ENCODE measurements at regions not wholly inside any gene's neighbourhood (a gene's known extent, or its start where the extent isn't known, plus 50 kb on each side); places are given as distances from the start of the nearest gene placed in this dataset.

GRCh38 chr1:219347921-219348391 lies 174.3 kb downstream of the LYPLAL1 start:
- H3K4me3 ChIP-seq (ENCODE audit: low read depth in 1 of 2, low read length in 1 of 2), result no peak overlapping the region
- TF ChIP-seq CTCF (IDR thresholded peaks at IDR 0.05), result no peak
- H3K36me3 ChIP-seq, result no peaks in the 10 kb centered on the region

DNA sequence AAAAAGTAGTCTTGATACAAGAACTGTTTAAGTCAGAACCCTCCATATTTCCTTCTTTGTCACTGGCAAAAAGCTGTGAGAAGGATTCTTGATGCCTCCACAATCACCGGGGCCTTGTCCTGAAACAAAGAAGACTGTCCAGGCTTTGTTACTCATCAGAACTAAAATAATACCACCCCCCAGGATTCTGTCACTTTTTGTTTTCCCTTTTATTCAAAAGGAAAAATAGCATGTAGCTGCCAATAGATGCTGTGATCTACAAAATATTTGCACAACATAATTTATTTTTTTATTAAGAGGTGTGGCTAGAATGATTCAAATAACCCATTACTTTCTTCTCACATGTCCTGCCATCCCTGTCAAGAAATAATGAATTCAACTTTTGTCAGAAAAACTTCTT lies 173.7 kb downstream of the LYPLAL1 start:
- Histone ChIP-seq H3K27me3 (no peaks in the 10 kb centered on the region), H3K36me3 (no peaks in the 10 kb centered on the region), H3K4me1 (ENCODE audit: control insufficient read depth in 1 of 2, insufficient read depth in 1 of 2, low read depth in 1 of 2, low read length in 1 of 2) (no peaks in the 10 kb centered on the region), H3K27ac (no peak overlapping the region), H3K4me3 (ENCODE audit: low read depth in 1 of 2, low read length in 1 of 2) (no peak overlapping the region), H3K9me3 (no peaks in the 10 kb centered on the region)
- TF ChIP-seq CTCF (IDR thresholded peaks at IDR 0.05), result no peak

More at GRCh38 chr1:219347921-219348391, 174.3 kb downstream of the LYPLAL1 start:
- Histone ChIP-seq H3K9me3 (no peaks in the 10 kb centered on the region), H3K4me1 (ENCODE audit: control insufficient read depth in 1 of 2, insufficient read depth in 1 of 2, low read depth in 1 of 2, low read length in 1 of 2) (no peaks in the 10 kb centered on the region), H3K27me3 (no peaks in the 10 kb centered on the region), H3K27ac (no peak overlapping the region)

DNA sequence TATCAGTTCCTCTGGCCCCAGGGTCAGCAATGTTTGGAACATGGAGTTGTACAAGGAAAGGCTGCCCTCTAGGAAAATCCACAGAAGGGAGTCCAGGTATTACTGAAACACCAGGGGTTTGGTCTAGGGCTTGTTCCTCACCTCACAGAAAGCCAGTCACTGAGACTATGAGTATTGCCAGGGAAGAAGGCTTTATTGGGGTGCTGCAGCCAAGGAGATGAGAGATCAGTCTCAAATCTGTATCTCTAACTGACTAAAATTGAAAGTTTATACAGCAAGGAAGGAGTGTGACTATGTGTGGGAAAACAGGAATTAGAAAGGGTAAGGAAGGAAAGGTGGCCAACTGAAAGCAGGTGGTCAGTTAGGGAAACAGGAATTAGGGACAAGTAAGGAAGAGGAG lies 172.3 kb downstream of the LYPLAL1 start:
- H3K9me3 ChIP-seq, result no peaks in the 10 kb centered on the region
- no peak for TF ChIP-seq CTCF (IDR thresholded peaks at IDR 0.05)
- H3K4me1 ChIP-seq (ENCODE audit: control insufficient read depth in 1 of 2, insufficient read depth in 1 of 2, low read depth in 1 of 2, low read length in 1 of 2), result no peaks in the 10 kb centered on the region
- no peak overlapping the region for H3K4me3 ChIP-seq (ENCODE audit: low read depth in 1 of 2, low read length in 1 of 2)
- no peak overlapping the region for H3K27ac ChIP-seq
- no peaks in the 10 kb centered on the region for H3K27me3 ChIP-seq
- no peaks in the 10 kb centered on the region for H3K36me3 ChIP-seq

GRCh38 chr1:219342836-219343235 lies 169.2 kb downstream of the LYPLAL1 start:
- H3K4me1 ChIP-seq (ENCODE audit: control insufficient read depth in 1 of 2, insufficient read depth in 1 of 2, low read depth in 1 of 2, low read length in 1 of 2), result no peaks in the 10 kb centered on the region
- no peak for TF ChIP-seq CTCF (IDR thresholded peaks at IDR 0.05)

DNA sequence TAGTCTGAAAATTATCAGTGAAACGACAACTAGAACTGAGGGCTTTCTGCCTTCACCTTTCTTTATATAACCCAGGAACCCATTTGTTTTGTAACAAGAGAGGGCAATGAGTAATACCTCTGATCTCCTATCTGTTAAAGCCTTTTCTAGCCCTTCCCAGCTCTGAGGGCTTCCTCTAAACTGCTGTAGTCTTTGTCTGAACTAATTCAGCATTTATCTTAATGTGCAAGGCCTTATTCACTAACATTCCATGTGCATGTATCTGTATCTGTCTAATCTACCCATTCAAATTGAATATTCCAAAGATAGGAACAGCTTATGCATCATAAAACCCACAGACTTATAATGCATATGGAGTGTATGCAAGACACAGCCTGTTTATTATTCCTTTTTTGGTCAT lies 167.1 kb downstream of the LYPLAL1 start:
- Histone ChIP-seq H3K27ac (no peak overlapping the region), H3K27me3 (no peaks in the 10 kb centered on the region), H3K36me3 (no peaks in the 10 kb centered on the region), H3K9me3 (no peaks in the 10 kb centered on the region), H3K4me1 (ENCODE audit: control insufficient read depth in 1 of 2, insufficient read depth in 1 of 2, low read depth in 1 of 2, low read length in 1 of 2) (no peaks in the 10 kb centered on the region), H3K4me3 (ENCODE audit: low read depth in 1 of 2, low read length in 1 of 2) (no peak overlapping the region)
- no peak for TF ChIP-seq CTCF (IDR thresholded peaks at IDR 0.05)

More at GRCh38 chr1:219342836-219343235, 169.2 kb downstream of the LYPLAL1 start:
- Histone ChIP-seq H3K36me3 (no peaks in the 10 kb centered on the region), H3K4me3 (ENCODE audit: low read depth in 1 of 2, low read length in 1 of 2) (no peak overlapping the region), H3K27me3 (no peaks in the 10 kb centered on the region), H3K9me3 (no peaks in the 10 kb centered on the region), H3K27ac (no peak overlapping the region)

DNA sequence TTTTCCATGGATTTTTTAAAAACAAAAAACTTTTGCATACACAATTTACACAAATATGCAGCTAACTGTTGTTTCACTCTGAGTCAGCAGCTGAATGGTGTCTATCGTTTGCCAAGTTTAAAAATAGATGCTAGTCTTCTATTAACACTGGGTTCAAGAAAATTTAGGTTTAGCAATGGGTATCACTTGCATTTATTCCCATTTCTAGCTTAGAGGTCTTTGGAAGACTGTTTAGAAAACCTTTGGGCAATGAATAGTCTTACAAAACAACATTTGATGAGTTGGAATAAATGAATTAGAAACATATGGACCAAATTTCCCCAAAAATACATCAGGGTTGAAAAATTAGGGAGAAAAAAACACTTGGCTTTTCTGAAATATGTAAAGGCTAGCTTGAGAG lies 165.8 kb downstream of the LYPLAL1 start:
- Histone ChIP-seq H3K4me1 (ENCODE audit: control insufficient read depth in 1 of 2, insufficient read depth in 1 of 2, low read depth in 1 of 2, low read length in 1 of 2) (no peaks in the 10 kb centered on the region), H3K27ac (no peak overlapping the region), H3K27me3 (no peaks in the 10 kb centered on the region), H3K9me3 (no peaks in the 10 kb centered on the region), H3K36me3 (no peaks in the 10 kb centered on the region), H3K4me3 (ENCODE audit: low read depth in 1 of 2, low read length in 1 of 2) (no peak overlapping the region)
- TF ChIP-seq CTCF (IDR thresholded peaks at IDR 0.05), result no peak

Measured in neutrophil (primary cell).